ENCODE measurements at regions not wholly inside any gene's neighbourhood (a gene's known extent, or its start where the extent isn't known, plus 50 kb on each side); places are given as distances from the start of the nearest gene placed in this dataset.

DNA sequence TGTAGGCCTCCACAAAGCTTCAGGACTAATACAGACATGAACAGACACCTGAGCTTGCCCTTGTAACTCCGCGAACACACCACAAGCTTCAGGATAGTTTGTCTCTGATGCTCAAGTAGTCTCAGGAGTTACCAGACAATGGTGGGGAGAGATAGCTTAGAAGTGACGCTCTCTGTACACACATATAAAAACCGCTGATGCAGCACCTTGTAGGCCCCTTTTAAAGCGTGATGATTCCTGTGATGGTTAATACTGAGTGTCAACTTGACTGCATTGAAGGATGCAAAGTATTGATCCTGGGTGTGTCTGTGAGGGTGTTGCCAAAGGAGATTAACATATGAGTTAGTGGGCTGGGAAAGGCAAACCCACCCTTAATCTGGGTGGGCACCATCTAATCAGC, 78.7 kb downstream of the MAGED4 start:
- POLR2A ChIA-PET (ENCODE audit: unreplicated experiment) = no interaction called here
- BruUV-seq (replicated peaks) = no TSS peak
- no peak overlapping the region for H3K23ac ChIP-seq (ENCODE audit: low read depth, low read length)
- dilution Hi-C loops (cut with HindIII; ENCODE audit: low sequenced_read_pairs, unreplicated experiment) = no loop called here
- H3K79me1 ChIP-seq (ENCODE audit: low read depth in 1 of 2, low read length in 2 of 2) = no peaks in the 10 kb centered on the region
- ATAC-seq (ENCODE audit: low read depth) = no peak
- no peaks in the 10 kb centered on the region for H3K9me3 ChIP-seq (ENCODE audit: control insufficient read depth, insufficient read depth, low read length)
- H2AFZ ChIP-seq (replicated peaks; ENCODE audit: low read length, poor library complexity) = no peak overlapping the region
- no peak overlapping the region for H3K18ac ChIP-seq (ENCODE audit: low read depth, low read length)
- H2BK5ac ChIP-seq (ENCODE audit: low read depth, low read length, poor library complexity, severe bottlenecking) = no peak overlapping the region
- no peak overlapping the region for H3K56ac ChIP-seq (ENCODE audit: extremely low read depth, insufficient read depth, low read length)
- TF ChIP-seq MAZ (IDR thresholded peaks at IDR 0.05; ENCODE audit: borderline replicate concordance, low read depth, low read length) = no peak
- no peak for TF ChIP-seq RCOR1 (IDR thresholded peaks at IDR 0.05; ENCODE audit: insufficient replicate concordance, low read length)
- no peak for TF ChIP-seq MXI1 (IDR thresholded peaks at IDR 0.05; ENCODE audit: borderline replicate concordance, low read depth, low read length)
- TF ChIP-seq MAFK (IDR thresholded peaks at IDR 0.05; ENCODE audit: low read depth, low read length) = peak; percentile 68
- no peak for TF ChIP-seq CEBPB (IDR thresholded peaks at IDR 0.05; ENCODE audit: low read depth, low read length)
- no CpG with 5 or more reads among the region's 5 CpGs for WGBS, 2 experiments (ENCODE audit: extremely low coverage in 2 of 2, insufficient read length in 1 of 2)
- H2BK15ac ChIP-seq (ENCODE audit: low read depth, low read length) = no peak overlapping the region
- peaks cover 4% of the 10 kb centered on the region for H3K27me3 ChIP-seq (ENCODE audit: control insufficient read depth, insufficient read depth, low read length)
- CTCF ChIA-PET = no interaction called here
- H4K91ac ChIP-seq (ENCODE audit: insufficient read depth, low read depth, low read length) = no peak overlapping the region
- H3K9ac ChIP-seq (ENCODE audit: low read depth, low read length) = no peak overlapping the region
- H3K4me1 ChIP-seq (ENCODE audit: control insufficient read depth, insufficient read depth, low read length) = no peaks in the 10 kb centered on the region
- no peak overlapping the region for H3K4me3 ChIP-seq (ENCODE audit: insufficient read depth, low read depth, low read length)
- no peak overlapping the region for H2AK9ac ChIP-seq (replicated peaks; ENCODE audit: low read depth, low read length, poor library complexity)
- no peak for DNase-seq
- no peak overlapping the region for H3K4me2 ChIP-seq (ENCODE audit: low read depth, low read length)
- no peak overlapping the region for H3K4ac ChIP-seq (ENCODE audit: low read depth, low read length)
- no peaks in the 10 kb centered on the region for H4K20me1 ChIP-seq (ENCODE audit: insufficient read depth, low read length)
- H2AK5ac ChIP-seq (ENCODE audit: low read depth, low read length) = no peak overlapping the region
- H3K14ac ChIP-seq (replicated peaks; ENCODE audit: low read depth, low read length) = no peak overlapping the region
- intact Hi-C loops (cut with micrococcal nuclease) = loop anchor here (5.0 kb wide), 1 partner anchor 776 kb away; no protein-coding TSS in a partner anchor
- no peaks in the 10 kb centered on the region for H3K36me3 ChIP-seq (ENCODE audit: control insufficient read depth, insufficient read depth, low read length)
- H4K8ac ChIP-seq (ENCODE audit: low read depth in 2 of 2, low read length in 2 of 2) = no peak overlapping the region
- H3K9me1 ChIP-seq (ENCODE audit: insufficient read depth, low read length) = no peaks in the 10 kb centered on the region
- H3K27ac ChIP-seq (ENCODE audit: insufficient read depth, low read length) = no peak overlapping the region
- H4K5ac ChIP-seq (ENCODE audit: low read depth, low read length) = no peak overlapping the region
- in situ Hi-C loops (cut with MboI; ENCODE audit: low sequenced_read_pairs) = no loop called here
- H2BK120ac ChIP-seq (ENCODE audit: low read depth, low read length) = no peak overlapping the region
- H2BK20ac ChIP-seq (ENCODE audit: low read depth, low read length) = no peak overlapping the region

All from IMR-90 (cell line).